H9 (cell line): ENCODE measurements at regions not wholly inside any gene's neighbourhood (a gene's known extent, or its start where the extent isn't known, plus 50 kb on each side); places are given as distances from the start of the nearest gene placed in this dataset.

Experiments used
- DNase-seq: peaks from one replicate; pipeline ENCODE4 v3.0.0-alpha.2; 2017
- H2AFZ ChIP-seq: one replicate; pipeline ENCODE4 v1.6.1; 2013; ENCODE audit warnings: mild to moderate bottlenecking, low read length, control low read depth, moderate library complexity
- H2AK5ac ChIP-seq: 2 replicates; pipeline ENCODE4 v1.6.1; 2013; ENCODE audit warnings: low read length, control low read depth, mixed read lengths; ENCODE audit not compliant: insufficient read length
- H2BK120ac ChIP-seq: one replicate; pipeline ENCODE4 v1.6.1; 2013; ENCODE audit warnings: low read depth, mild to moderate bottlenecking, low read length, control low read depth, inconsistent platforms; ENCODE audit not compliant: poor library complexity, severe bottlenecking
- H2BK12ac ChIP-seq: 2 replicates; pipeline ENCODE4 v1.6.1; 2013; ENCODE audit warnings: low read length, control low read depth, mixed read lengths, low read depth; ENCODE audit not compliant: insufficient read length
- H2BK15ac ChIP-seq: 2 replicates; pipeline ENCODE4 v1.6.1; 2013; ENCODE audit warnings: low read depth, low read length, control low read depth
- H2BK20ac ChIP-seq: one replicate; pipeline ENCODE4 v1.6.1; 2013; ENCODE audit warnings: low read depth, mild to moderate bottlenecking, low read length, control low read depth, inconsistent platforms; ENCODE audit not compliant: poor library complexity, severe bottlenecking
- H2BK5ac ChIP-seq: 2 replicates; pipeline ENCODE4 v1.6.1; 2013; ENCODE audit warnings: low read length, control low read depth, mixed read lengths; ENCODE audit not compliant: insufficient read length
- H3K14ac ChIP-seq: 2 replicates; pipeline ENCODE4 v1.6.1; 2013; ENCODE audit warnings: low read length, control low read depth; ENCODE audit not compliant: insufficient read depth
- H3K18ac ChIP-seq: 2 replicates; pipeline ENCODE4 v1.6.1; 2013; ENCODE audit warnings: low read depth, mild to moderate bottlenecking, mixed read lengths, low read length, control low read depth; ENCODE audit not compliant: insufficient read length
- H3K23ac ChIP-seq: 2 replicates; pipeline ENCODE4 v1.6.1; 2013; ENCODE audit warnings: low read length, control low read depth, mixed read lengths, low read depth; ENCODE audit not compliant: insufficient read length
- H3K23me2 ChIP-seq: 2 replicates; pipeline ENCODE4 v1.6.1; 2013; ENCODE audit warnings: low read depth, mild to moderate bottlenecking, mixed read lengths, low read length, control low read depth; ENCODE audit not compliant: insufficient read length, poor library complexity, severe bottlenecking
- H3K27ac ChIP-seq: 2 replicates; pipeline ENCODE4 v1.5.1; 2013; ENCODE audit warnings: low read length, control low read depth, mixed read lengths, low read depth; ENCODE audit not compliant: insufficient read length
- H3K27me3 ChIP-seq: 2 replicates; pipeline ENCODE4 v1.6.1; 2013; ENCODE audit warnings: low read length, control low read depth, inconsistent platforms; ENCODE audit not compliant: insufficient read depth
- H3K4ac ChIP-seq: 2 replicates; pipeline ENCODE4 v1.6.1; 2013; ENCODE audit warnings: low read depth, mild to moderate bottlenecking, control low read depth, inconsistent platforms, low read length, moderate library complexity
- H3K4me1 ChIP-seq: 2 replicates; pipeline ENCODE4 v1.6.1; 2013; ENCODE audit warnings: low read length, control low read depth, inconsistent platforms; ENCODE audit not compliant: insufficient read depth
- H3K4me2 ChIP-seq: 2 replicates; pipeline ENCODE4 v1.6.1; 2013; ENCODE audit warnings: low read length, control low read depth, mixed read lengths; ENCODE audit not compliant: insufficient read length, insufficient read depth
- H3K56ac ChIP-seq: 2 replicates; pipeline ENCODE4 v1.6.1; 2013; ENCODE audit warnings: low read depth, mild to moderate bottlenecking, mixed read lengths, low read length, control low read depth; ENCODE audit not compliant: insufficient read length
- H3K79me1 ChIP-seq: 2 replicates; pipeline ENCODE4 v1.6.1; 2013; ENCODE audit warnings: low read depth, mild to moderate bottlenecking, moderate library complexity, low read length, control low read depth, inconsistent platforms; ENCODE audit not compliant: insufficient read depth, poor library complexity, severe bottlenecking
- H3K79me2 ChIP-seq: 2 replicates; pipeline ENCODE4 v1.6.1; 2013; ENCODE audit warnings: low read length, control low read depth, inconsistent platforms; ENCODE audit not compliant: insufficient read depth
- H3K9ac ChIP-seq: 2 replicates; pipeline ENCODE4 v1.6.1; 2013; ENCODE audit warnings: low read length, control low read depth, mixed read lengths; ENCODE audit not compliant: insufficient read length; ENCODE audit errors: extremely low read depth
- H3K9me3 ChIP-seq: one replicate; pipeline ENCODE4 v1.6.1; 2013; ENCODE audit warnings: low read depth, low read length, inconsistent platforms; ENCODE audit not compliant: control insufficient read depth
- H3T11ph ChIP-seq: one replicate; pipeline ENCODE4 v1.6.1; 2013; ENCODE audit warnings: mild to moderate bottlenecking, low read length, control low read depth, inconsistent platforms
- H4K20me1 ChIP-seq: one replicate; pipeline ENCODE4 v1.6.1; 2013; ENCODE audit not compliant: control insufficient read depth, insufficient read length, insufficient read depth
- H4K5ac ChIP-seq: 2 replicates; pipeline ENCODE4 v1.6.1; 2013; ENCODE audit warnings: low read depth, mild to moderate bottlenecking, mixed read lengths, low read length, control low read depth; ENCODE audit not compliant: insufficient read length
- H4K8ac ChIP-seq: replicated peaks from 2 replicates; pipeline ENCODE4 v1.6.1; 2013; ENCODE audit warnings: low read length, control low read depth, mixed read lengths, low read depth; ENCODE audit not compliant: insufficient read length
- H4K91ac ChIP-seq: 2 replicates; pipeline ENCODE4 v1.6.1; 2013; ENCODE audit warnings: low read depth, mild to moderate bottlenecking, moderate library complexity, mixed read lengths, low read length, control low read depth; ENCODE audit not compliant: insufficient read length
- H3K27ac Mint-ChIP-seq, 3 experiments: 2 replicates in 2 of 3; 3 replicates in 1 of 3; pipeline ENCODE4 v1.8.0; 2020 to 2021; ENCODE audit warnings: mixed read lengths in 3 of 3, mild to moderate bottlenecking in 1 of 3, moderate library complexity in 1 of 3
- H3K27me3 Mint-ChIP-seq: 2 replicates; pipeline ENCODE4 v1.8.0; 2021; ENCODE audit warnings: low read depth, mild to moderate bottlenecking, moderate library complexity, mixed read lengths
- H3K36me3 Mint-ChIP-seq, 3 experiments: 2 replicates in 2 of 3; 3 replicates in 1 of 3; pipeline ENCODE4 v1.8.0; 2020 to 2021; ENCODE audit warnings: low read depth in 3 of 3, mixed read lengths in 3 of 3; ENCODE audit not compliant: insufficient read depth in 1 of 3
- H3K4me1 Mint-ChIP-seq, 2 experiments: 2 replicates each; pipeline ENCODE4 v1.8.0; 2020; ENCODE audit warnings: mixed read lengths in 2 of 2
- H3K4me3 Mint-ChIP-seq, 2 experiments: 2 replicates in 1 of 2; 3 replicates in 1 of 2; pipeline ENCODE4 v1.8.0; 2020 to 2021; ENCODE audit warnings: mild to moderate bottlenecking in 2 of 2, mixed read lengths in 2 of 2, moderate library complexity in 1 of 2
- H3K9me3 Mint-ChIP-seq, 2 experiments: 2 replicates in 1 of 2; 3 replicates in 1 of 2; pipeline ENCODE4 v1.8.0; 2020; ENCODE audit warnings: mild to moderate bottlenecking in 2 of 2, mixed read lengths in 2 of 2, moderate library complexity in 1 of 2
- CTCF ChIP-seq: fragments of 200-600 bp; sonication (generic); conservative IDR thresholded peaks from 3 replicates; pipeline ENCODE4 v1.8.0; 2021; ENCODE audit warnings: antibody characterized with exemption, mild to moderate bottlenecking
- whole genome bisulfite sequencing: extraction: QIAGEN DNeasy Blood & Tissue Kit; methylation state at CpG from one replicate; pipeline ENCODE4 v1.1.7; 2013; ENCODE audit warnings: missing lambda C conversion rate, low lambda C conversion rate, mixed read lengths; ENCODE audit not compliant: insufficient read length; ENCODE audit errors: extremely low coverage; 5-methylcytosine and 5-hydroxymethylcytosine counted together

- H4K20me1 ChIP-seq, result no peaks in the 10 kb centered on the region
- no peak overlapping the region for H2BK120ac ChIP-seq
- no peaks in the 10 kb centered on the region for H3K4me1 ChIP-seq
- H3K4ac ChIP-seq, result no peak overlapping the region
- no peaks in the 10 kb centered on the region for H3K9me3 ChIP-seq
- H3K4me3 Mint-ChIP-seq, result no peak overlapping the region
- H3K27ac ChIP-seq, result no peak overlapping the region
- no peak overlapping the region for H2BK12ac ChIP-seq
- no peak overlapping the region for H3K18ac ChIP-seq
- H3K79me1 ChIP-seq, result no peaks in the 10 kb centered on the region
- H2AFZ ChIP-seq, result no peak overlapping the region
- H4K5ac ChIP-seq, result no peak overlapping the region
- no peak overlapping the region for H2BK5ac ChIP-seq
- H3K79me2 ChIP-seq, result no peaks in the 10 kb centered on the region
- no CpG with 5 or more reads among the region's 2 CpGs for WGBS
- H3K36me3 Mint-ChIP-seq, result peaks cover 3 to 7% (median 5%) of the 10 kb centered on the region in 3 experiments; a peak in 4 of 7 replicates
- H3K9ac ChIP-seq, result no peak overlapping the region
- H4K8ac ChIP-seq, result no peak overlapping the region
- H3K23ac ChIP-seq, result no peak overlapping the region
- no peak overlapping the region for H3K27ac Mint-ChIP-seq
- H3K23me2 ChIP-seq, result no peaks in the 10 kb centered on the region
- no peaks in the 10 kb centered on the region for H3K27me3 ChIP-seq
- H2BK20ac ChIP-seq, result no peak overlapping the region
- no peak overlapping the region for H2AK5ac ChIP-seq
- no peak overlapping the region for H3T11ph ChIP-seq
- no peak overlapping the region for H4K91ac ChIP-seq
- no peak overlapping the region for H3K56ac ChIP-seq
- H3K14ac ChIP-seq, result no peak overlapping the region
- peaks cover 13 to 20% of the 10 kb centered on the region in 2 experiments; a peak in 3 of 5 replicates for H3K9me3 Mint-ChIP-seq
- no peak for TF ChIP-seq CTCF
- no peak overlapping the region for H2BK15ac ChIP-seq
- H3K4me2 ChIP-seq, result no peak overlapping the region
- DNase-seq, result no peak
- no peaks in the 10 kb centered on the region for H3K27me3 Mint-ChIP-seq
- no peaks in the 10 kb centered on the region for H3K4me1 Mint-ChIP-seq
Measured at GRCh38 chr5:14980698-14981097, 109.1 kb upstream of the ANKH start.
